Esophagus squamous epithelium (tissue), 4 donors: ENCODE measurements at regions not wholly inside any gene's neighbourhood (a gene's known extent, or its start where the extent isn't known, plus 50 kb on each side); places are given as distances from the start of the nearest gene placed in this dataset.

ENCODE experiments used
- CTCF ChIP-seq, 6 experiments: fragments of 450-650 bp in 4 of 6; fragments of 200-600 bp in 2 of 6; sonication (generic) in 2 of 6; IDR thresholded peaks; one replicate each; pipeline ENCODE4 v1.5.1; 2016 to 2019; ENCODE audit warnings: antibody characterized with exemption in 6 of 6, mild to moderate bottlenecking in 4 of 6, moderate library complexity in 4 of 6
- POLR2A ChIP-seq, 4 donors: fragments of 450-650 bp; IDR thresholded peaks; one replicate each; pipeline ENCODE4 v1.6.1; 2017; ENCODE audit warnings: antibody characterized with exemption in 4 of 4, mild to moderate bottlenecking in 4 of 4, moderate library complexity in 3 of 4

DNA sequence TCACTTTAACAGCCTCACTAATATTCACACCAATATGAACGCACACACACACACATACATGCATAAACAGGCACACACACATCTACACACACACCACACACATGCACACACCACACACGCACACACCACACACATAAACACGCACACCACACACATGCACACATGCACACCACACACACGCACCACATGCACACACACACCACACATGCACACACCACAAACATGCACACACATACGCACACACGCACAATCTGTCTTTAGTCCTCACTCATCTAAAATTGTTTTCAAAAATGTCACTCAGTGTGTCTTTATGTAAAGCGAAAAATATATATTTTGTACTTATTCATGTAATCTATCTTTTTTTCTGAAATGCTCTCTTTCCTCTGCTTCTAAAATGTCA is 158.1 kb upstream of the SGCG start:
- no peak for TF ChIP-seq CTCF (IDR thresholded peaks at IDR 0.05)
- no peak for TF ChIP-seq POLR2A (IDR thresholded peaks at IDR 0.05)
